NT2/D1 (cell line): ENCODE measurements at regions not wholly inside any gene's neighbourhood (a gene's known extent, or its start where the extent isn't known, plus 50 kb on each side); places are given as distances from the start of the nearest gene placed in this dataset.

Experiments
- YY1 ChIP-seq: IDR thresholded peaks from 2 replicates; pipeline ENCODE4 v1.6.1; 2011; ENCODE audit not compliant: insufficient read length, insufficient read depth
- ZNF274 ChIP-seq: IDR thresholded peaks from 2 replicates; pipeline ENCODE4 v1.6.1; 2011; ENCODE audit warnings: mild to moderate bottlenecking, low read depth, low read length

DNA sequence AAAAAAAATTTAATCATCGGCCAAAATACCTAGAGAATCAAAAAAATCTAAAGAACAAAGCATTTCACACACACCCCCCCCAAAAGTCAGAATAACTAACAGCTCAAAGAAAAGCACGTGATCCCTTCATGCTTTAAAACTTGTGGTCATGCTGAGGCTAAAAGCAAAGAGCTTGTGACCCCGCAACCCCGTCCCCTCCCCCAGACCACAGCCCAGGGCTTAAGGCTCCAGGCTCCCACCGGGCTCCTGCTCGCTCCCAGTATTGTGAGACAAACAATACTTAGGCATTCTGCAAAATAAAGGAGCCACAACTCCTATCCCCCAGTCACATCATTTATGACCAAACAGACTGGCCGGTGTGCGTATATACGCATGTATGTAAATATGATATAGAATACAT lies 62.1 kb upstream of the CCDC160 start:
- TF ChIP-seq ZNF274 (no peak), YY1 (no peak)
